NCI-H1092 (cell line): ENCODE measurements at regions not wholly inside any gene's neighbourhood (a gene's known extent, or its start where the extent isn't known, plus 50 kb on each side); places are given as distances from the start of the nearest gene placed in this dataset.

Experiments used
- DNase-seq: peaks from one replicate; lab custom pipeline; 2025; lab: John Stamatoyannopoulos, UW

DNA sequence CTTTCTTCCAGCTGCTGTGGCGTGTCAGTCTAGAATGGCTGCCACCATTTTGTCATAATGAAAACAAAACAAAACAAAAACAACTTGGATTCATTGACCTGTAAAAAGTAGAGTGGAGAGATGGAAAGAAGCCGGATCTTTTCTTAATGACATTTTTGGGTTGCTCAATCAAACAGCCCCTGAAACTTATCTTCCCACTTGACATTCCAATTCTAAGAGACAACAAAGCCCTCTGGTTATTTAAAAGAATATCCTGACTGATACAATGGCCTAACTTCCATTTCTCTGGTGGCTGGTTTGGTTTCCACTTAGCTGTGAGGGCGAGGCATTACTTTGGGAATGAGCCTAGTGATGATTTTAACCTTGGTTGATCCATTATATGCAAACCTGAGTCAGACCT lies 123.7 kb downstream of the AQP4 start:
- DNase-seq: no peak

DNA sequence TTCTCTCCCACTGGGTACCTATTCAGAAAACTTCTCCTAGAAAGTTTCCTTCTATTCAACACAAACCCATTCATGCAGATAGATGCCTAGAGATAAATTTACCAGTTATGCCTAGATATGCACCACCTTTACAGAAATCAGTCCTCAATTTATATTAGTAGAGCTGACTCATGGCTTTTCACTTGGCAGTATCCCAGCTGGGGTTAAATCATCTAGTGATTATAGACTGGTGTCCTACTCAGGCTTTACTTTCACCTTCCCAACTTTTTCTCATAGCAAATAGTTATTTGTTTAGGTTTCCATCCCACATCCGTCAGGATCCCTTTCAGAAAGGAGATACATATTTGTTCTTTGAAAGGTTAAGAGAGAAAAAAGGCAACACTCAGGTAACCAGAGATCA lies 124.5 kb downstream of the AQP4 start:
- DNase-seq: no peak

DNA sequence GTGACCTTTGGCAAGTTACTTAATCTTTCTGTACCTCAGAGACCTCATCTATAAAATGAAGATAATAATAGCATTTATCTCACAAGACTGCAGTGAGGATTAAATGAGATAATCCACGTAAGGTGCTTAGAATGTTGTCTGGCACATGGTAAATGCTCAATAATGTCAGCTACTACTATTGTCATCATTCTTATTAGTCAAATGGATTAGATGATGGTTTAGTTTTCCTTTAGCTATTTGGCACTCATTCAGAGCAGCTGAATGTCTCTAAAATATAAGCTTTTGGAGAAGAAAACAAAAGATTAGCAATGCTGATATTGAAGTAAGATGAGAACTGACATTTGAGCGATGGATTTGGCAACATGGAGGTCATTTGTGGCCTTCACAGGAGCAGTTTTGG lies 125.1 kb downstream of the AQP4 start:
- no peak for DNase-seq

DNA sequence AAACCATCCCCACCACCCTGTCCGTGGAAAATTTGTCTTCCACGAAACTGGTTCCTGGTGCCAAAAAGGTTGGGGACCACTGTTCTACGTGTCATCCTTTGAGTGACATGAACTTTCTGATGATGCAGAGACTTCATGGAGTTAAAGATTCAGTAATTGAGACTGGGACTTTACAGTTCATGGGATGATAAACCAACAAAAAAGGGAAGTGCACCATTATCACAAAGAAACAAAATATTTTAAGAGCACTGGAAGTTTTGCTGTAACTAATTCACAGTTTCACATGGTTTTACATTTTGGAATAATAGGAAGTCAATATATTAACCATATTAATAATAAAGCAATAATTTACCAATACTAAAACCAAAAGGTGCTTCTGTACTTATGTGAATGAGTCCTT lies 126.8 kb downstream of the AQP4 start:
- no peak for DNase-seq

DNA sequence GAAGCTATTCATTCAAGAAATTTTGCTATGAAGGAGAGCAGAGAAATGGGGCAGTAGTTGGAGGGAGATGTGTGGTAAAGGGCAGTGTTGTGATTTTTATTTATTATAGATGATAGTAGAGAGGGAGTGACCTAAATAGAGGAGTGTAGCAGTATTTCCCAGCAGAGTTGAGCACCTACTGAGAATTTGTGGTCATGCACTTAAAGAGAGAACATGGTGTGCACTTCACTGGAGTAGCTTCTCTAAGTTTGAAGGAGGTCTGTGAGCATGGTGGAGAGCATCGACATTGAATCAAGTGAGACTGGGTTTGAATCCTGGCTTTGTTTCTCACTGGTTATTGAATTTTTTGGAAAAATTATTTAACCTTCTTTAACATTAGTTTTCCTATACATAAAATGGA lies 129.2 kb downstream of the AQP4 start:
- DNase-seq: no peak

DNA sequence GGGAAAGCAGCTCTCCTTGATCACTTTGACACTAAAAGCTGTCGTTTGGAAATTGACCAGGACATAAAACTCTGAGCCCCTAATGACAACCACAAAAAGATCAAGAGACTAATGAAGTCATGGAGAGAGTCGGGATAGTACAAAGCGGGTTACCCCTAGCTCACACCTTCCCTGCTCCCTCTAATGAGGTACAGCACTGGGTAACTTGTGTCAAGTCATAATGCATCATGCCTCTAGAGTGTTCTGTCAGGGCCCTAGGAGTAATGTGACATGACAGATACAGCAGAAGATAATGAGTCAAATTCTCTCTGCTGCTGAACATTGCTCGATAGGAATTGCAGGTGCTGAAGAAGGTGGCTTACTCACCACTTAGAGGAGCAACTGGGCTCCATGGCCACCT lies 130.7 kb downstream of the AQP4 start:
- no peak for DNase-seq

DNA sequence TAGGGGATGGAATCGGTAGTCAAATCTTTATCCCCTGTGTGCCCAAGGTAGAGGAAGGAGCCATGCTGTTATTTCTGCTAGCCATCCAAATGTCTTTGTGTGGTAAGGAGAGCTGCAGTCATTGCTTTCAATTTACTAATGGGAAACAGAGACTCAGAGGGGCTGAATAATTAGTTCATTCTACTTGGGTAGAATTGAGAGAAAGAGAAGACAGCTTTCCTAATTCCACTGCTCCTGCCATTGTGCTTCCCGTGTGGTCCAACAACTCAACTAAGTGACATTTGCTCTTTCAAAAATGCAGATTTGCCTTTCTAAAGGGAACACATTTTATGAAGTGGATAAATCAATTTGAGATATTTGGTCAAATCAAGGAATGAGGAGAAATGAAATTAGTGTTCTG lies 136.1 kb downstream of the AQP4 start:
- no peak for DNase-seq

DNA sequence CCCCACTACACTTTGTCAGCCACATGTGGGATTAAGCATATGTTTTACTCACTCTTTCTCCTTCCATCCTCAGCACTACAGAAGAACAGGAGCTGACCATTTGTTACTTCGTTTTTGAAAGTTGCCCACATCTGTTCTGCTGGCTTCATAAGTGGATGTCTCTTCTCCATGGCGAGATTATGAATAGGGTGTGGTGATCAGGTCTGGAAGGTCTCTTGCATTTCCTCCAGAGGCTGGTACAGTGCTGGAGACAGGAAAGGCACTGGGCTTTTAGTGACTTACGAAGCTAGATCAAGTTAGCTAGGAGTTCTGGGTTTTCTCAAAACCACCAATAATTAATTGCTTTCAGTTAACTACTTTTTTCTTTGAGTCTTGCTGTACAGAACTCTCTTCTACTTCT lies 136.5 kb downstream of the AQP4 start:
- DNase-seq: no peak

DNA sequence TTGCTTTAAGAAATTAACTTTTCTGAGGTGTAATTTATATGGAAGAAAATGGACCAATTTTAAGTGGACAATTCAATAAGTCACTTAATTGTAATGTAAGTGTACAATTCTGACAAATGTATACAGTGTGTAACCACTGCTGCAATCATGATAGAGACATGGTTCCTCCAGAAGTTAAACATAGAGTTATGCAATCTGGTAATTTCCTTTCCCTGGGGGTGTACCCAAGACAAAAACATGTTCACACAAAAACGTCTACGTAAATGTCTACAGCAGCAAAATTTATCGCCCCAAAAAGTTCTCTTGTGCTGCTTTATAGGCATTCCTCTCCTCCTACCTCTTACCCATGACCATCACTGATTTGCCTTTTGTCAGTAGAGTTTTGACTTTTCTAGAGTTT lies 141.5 kb downstream of the AQP4 start:
- DNase-seq: no peak

DNA sequence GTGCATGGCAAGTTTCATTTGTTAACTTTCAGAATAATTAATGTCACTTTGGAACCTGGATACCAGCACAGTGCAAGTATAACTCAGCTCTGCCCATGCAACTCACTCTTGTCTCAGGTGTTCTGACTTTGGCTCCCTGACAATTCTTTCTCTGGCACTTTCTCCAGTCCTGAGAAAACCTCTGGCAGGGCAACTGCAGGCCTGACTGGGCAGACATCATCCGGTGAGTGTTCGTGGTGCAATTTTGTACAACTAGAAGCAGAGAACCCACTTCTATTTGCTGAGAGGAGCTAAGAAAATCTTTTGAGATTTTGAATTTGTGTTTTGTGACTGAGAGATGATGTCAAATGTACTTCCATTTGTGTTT lies 143.0 kb downstream of the AQP4 start:
- DNase-seq: no peak

DNA sequence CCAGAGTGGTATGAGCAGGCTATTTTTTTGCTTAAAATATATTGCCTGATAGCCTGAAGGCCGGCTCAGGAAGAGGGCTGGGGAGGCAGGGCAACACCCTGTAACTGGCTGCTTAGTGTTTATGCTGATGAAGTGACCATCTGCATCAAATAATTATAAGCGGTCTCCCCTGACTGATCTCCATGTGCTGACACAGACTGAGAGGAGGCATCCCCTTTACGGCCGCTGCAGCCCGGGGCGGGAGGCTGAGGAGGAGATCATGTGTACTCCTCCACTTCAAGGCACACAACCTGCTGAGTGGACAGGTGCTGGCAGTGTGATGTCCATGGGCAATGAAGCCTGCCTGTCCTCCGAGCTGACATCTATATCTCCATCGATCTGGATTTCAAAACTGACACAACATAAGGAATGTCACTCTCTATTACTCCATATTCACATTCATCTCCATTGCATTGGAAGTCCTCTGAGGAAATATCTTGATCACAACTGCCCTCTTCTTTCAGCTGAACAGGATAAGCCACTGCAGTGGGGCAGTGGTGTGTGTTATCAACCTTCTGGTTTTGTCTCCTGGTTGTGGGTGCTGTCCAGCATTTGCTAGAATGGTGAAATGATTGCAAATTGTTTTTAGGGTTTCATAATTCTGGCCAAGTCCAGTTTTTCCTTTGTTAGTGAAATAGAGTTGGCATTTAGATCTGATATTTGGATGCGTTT lies 143.5 kb downstream of the AQP4 start:
- no peak for DNase-seq

DNA sequence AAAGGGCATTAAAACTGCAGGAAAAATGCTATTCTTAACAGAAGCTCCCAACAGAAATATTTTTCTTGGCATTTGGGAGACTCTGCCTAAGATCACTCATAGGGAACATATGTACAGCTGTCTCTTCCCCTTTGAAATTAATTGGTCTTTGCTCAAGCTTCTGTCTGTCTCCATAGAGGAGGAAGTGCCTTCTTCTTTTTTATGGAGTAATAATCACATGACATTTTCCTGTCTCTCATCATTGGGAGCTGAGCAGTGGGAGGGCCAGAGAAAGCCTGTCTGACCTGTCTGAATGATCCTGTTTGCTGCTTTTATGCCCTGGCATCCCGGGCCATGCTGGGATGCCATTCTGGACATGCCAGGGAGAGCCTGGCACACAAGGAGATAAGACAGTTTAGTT lies 145.6 kb downstream of the AQP4 start:
- DNase-seq: no peak

DNA sequence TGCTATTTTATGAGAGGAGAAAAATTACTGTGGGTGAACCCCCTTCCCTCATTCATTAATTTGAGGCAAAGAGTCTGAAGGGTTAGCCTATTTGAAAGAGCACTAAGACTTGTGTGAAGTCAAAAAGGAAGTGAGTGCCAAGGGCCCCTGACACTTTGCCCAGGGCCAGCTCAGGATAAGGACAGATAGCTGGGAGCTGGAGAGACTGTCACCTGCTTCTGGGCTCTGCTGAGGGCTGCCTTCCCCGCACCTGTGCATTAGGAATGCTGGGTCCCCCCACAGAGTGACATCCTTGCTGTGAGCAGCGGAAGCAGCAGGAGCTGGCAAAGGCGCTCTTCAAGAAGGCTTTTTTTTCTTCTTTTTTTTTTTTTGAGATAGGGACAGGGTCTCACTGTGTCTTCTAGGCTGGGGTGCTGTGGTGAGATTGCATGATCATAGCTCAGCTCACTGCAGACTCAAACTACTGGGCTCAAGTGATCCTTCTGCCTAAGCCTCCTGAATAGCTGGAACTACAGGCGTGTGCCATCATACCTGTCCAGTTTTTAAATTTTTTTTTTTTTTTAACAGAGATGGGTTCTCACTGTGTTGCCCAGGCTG lies 148.3 kb downstream of the AQP4 start:
- DNase-seq: no peak

DNA sequence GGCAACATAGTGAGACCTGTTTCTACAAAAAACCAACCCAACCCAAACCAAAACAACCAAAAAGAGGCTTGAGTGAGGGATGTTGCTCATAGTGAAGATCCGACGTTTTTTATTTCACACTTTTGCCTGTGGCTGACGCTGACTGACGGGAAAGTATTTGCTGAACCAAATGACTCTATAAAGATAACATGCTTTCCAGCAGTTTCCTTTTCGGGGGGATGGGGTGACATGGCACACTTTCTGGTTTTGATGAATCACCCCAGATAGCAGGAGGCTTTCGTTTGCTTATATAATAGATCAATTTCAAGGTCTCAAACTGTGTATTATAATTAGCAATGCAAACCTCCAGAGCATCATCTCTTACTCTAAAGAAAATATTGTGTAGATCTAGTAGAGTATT lies 150.8 kb downstream of the AQP4 start:
- DNase-seq: no peak

DNA sequence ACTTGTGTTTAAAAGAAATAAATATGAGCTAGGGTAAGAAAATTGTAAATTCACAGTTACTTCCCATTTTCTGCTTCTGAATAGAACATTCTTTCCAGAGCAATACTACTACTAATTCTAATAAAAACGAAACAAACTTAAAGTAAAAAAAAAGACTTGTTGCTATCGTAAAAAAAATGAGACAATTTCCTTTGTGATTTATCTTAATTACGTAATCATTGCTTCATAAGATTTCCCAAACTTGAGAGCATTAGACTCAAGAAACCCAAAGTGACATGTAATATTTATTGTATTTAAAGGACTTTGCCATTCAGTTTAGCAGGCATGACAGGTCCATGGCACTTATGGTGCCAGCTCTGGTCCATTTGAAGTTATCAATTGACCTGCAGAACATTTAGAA lies 153.8 kb downstream of the AQP4 start:
- DNase-seq: no peak

DNA sequence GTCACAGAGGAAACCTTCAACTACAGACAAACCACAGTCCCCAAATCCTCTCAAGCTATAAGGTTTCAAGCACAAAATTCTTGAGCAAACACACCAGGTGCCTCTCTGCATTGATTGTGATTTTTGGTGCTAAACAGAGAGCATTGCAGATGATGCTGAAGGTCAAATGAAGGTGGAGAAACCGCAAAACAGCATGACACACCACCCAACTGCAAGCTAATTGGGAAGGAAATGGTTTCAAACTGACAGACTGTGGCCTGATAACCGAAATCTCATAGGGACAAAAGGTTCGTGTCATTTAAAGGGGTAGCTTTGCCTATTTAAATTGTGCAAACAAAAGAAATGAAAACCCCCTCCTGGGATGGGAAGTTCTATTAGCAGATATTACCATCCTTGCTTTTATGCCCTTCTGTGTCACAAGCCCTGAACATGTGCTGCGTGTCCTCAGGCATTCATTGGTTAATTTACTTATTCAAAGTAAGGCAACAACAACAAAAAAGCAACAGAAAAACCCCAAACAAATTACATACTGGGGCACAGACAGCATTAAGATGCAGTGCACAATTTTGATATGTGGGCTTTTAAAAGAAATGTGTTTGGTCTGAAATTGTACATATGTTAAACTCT lies 154.9 kb downstream of the AQP4 start:
- no peak for DNase-seq

DNA sequence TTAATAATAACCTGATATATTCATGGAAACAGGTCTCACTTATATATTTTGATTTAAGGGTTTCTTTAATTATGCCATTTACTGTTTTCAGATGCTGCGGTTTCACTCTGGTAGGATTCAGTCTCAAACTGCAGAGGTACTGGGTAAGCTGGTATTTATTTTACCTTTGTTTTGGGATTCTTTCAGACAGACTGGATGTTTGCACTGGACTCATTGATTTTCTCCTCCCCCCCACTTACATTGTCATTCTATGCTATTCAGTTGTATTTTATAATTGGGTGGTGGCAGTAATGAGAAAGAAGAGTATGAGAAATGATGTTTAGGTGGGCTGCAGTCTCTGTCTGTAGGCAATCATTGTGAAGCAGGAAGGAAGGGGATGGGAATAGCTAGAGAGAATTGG lies 155.6 kb downstream of the AQP4 start:
- DNase-seq: no peak

DNA sequence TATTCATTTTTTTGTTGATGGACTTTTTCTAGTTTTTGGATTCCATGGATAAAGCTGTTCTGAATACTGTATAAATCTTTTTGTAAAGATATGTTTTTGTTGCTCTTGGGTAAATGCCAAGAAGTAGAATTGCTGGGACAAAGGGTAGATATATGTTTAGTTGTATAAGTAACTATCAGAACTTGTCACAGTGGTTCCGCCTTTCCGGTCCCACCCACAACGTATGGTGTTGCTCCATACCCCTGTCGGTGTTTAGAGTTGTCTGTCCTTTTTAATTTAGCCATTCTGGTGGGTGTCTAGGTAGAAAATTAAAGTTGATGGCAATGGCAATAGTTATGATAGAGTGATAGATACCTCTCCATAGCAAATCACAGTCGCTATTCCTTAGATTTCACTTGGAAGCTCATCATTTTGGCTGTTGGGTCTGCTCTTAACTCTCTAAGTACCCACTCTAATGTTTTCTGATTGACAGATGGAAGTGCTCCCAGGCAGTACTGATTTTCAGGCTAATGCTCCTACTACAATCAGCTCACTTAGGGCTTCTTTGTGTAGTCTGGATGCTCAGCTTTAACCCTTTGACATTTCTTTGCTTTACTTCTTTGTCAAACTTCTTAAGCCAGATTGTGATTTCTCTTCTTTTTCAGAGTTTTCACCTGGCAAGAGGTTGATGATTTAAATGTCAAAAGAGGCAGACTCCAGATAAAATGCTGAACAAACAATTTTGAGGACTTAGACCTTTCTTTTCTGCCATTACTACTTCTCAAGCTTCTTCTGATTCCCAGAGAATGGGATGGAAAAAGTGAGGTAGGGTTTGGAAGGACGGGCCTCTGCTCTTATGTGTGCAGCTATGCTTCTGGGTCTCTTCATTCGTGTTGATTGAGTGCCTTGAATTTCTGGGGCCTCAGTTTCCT lies 156.4 kb downstream of the AQP4 start:
- DNase-seq: no peak

DNA sequence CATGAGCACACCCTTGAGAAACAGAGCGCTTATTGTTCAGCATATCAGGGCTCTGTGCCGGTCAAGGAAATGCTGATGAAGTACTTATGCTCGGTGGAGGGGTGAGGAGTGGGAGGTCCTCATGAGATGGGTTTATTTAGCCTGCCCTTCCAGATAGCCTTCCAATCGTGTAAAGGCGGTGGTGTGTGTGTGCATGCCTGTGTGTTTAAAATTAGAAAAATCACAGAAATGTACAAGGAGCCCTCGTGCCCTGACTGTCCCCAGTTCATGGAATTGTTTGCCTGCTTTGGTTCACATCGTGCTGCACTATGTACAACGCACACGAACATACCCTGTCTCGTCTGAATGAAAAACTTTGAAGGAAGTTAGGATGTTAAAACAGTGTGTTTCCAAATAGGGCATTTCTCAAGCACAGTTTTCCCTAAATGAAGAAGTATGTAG lies 158.6 kb downstream of the AQP4 start:
- DNase-seq: no peak

DNA sequence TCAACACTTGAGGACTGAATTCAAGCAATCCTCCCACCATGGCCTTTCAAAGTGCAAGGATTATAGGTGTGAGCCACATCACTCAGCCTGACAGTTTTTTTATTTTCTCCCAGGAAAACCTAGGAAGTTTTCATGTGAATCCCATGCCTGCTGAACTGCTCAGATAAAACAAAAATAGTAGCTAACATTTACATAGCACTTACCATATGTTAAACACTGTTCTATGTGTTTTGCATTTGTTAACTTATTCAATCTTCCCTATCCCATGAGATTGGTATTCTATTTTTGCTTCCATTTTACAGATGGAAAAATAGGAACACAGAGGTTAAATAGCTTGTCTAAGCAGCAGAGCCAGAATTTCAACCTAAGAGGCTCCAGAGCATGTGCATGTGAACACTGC lies 157.4 kb upstream of the KCTD1 start:
- no peak for DNase-seq

DNA sequence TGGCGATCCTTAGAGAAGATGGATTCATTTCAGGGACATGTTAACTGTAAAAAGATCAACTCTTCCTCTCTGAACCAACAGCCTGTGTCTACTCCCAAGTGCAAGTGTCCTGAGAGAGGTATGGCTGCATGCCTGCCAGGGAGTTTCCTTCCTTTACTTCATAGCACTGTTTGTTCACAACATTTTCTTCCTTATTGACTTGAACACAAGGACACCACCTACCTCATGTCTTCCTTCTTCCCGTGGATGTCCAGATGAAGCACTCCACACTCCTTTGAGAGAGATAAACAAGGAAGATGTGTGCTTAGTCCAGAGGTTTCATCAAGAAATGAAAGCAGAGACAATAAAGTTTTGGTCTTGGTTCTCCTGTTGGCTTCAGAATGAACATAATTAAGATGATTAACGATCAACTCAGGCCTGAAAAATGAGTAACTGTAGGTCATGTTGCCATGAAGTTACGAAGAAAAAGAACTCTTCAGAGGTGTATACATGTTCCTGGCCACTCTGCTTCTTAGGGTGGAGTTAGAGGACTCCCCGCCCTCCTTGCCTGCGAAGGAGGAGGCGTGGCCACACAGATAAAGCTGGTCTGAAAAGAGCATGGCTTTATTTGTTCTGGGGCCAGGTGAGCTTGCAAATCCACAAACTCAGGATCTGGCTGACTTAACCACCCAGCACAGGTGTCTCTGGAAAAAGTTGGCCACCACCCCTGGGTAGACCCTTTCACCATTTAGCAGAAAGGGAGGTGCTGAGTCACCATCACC lies 155.0 kb upstream of the KCTD1 start:
- no peak for DNase-seq

DNA sequence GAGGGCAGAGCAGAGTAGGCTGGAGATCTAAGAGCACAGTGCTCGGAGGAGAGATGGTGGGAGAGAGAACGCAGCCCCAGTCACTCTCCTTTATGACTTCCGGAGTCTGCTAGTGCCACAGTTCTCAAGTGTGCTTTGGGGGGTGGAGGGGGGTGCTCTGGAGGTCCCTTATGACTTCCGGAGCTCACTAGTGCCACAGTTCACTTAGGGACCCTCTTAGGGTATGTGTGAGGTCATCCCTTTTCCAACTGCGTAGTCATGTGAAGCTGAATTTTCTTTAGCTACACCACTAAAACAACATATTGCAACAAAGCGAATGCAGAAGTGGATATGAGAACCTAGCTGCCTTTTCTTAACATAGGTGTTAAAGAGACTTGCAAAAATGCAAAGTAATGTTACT lies 153.7 kb upstream of the KCTD1 start:
- no peak for DNase-seq
